Testis (tissue), 2 donors: ENCODE measurements at regions not wholly inside any gene's neighbourhood (a gene's known extent, or its start where the extent isn't known, plus 50 kb on each side); places are given as distances from the start of the nearest gene placed in this dataset.
A peak's percentile ranks its signal among the peaks of the same experiment; 100 is the strongest.

Experiments used
- DNase-seq: peaks from one replicate; pipeline ENCODE4 v3.0.0-alpha.2; 2019
- H3K27ac ChIP-seq, 2 donors: fragments of 200-600 bp; sonication (generic); one replicate each; pipeline ENCODE4 v1.5.1; 2019
- H3K27me3 ChIP-seq: fragments of 200-600 bp; sonication (generic); one replicate; pipeline ENCODE4 v1.5.1; 2019
- H3K36me3 ChIP-seq: fragments of 200-600 bp; sonication (generic); one replicate; pipeline ENCODE4 v1.5.1; 2017; ENCODE audit warnings: low read depth; ENCODE audit errors: missing control alignments
- H3K4me1 ChIP-seq: fragments of 200-600 bp; sonication (generic); one replicate; pipeline ENCODE4 v1.5.1; 2019
- H3K4me3 ChIP-seq, 2 donors: fragments of 200-600 bp; sonication (generic); one replicate each; pipeline ENCODE4 v1.5.1; 2017 to 2019
- H3K9me3 ChIP-seq: fragments of 200-600 bp; sonication (generic); one replicate; pipeline ENCODE4 v1.5.1; 2017
- CTCF ChIP-seq, 3 experiments: fragments of 450-650 bp in 2 of 3; fragments of 200-600 bp in 1 of 3; sonication (generic) in 1 of 3; IDR thresholded peaks; one replicate each; pipeline ENCODE4 v1.5.1; 2016 to 2019; ENCODE audit warnings: antibody characterized with exemption in 3 of 3, mild to moderate bottlenecking in 2 of 3, moderate library complexity in 1 of 3
- POLR2A ChIP-seq: fragments of 450-650 bp; IDR thresholded peaks from one replicate; pipeline ENCODE4 v1.6.1; 2017; ENCODE audit warnings: antibody characterized with exemption, mild to moderate bottlenecking, moderate library complexity
- WGBS, 2 donors: methylation state at CpG; one replicate each; pipeline ENCODE4 v1.1.5; 2018; 5-methylcytosine and 5-hydroxymethylcytosine counted together
- intact Hi-C: fragments of 100-400 bp; cut with DNase I; formaldehyde crosslinking; loops from one replicate; pipeline ENCODE4 v1.15.1; 2023; ENCODE audit warnings: low total_unique reads

GRCh38 chr11:129324533-129325175 is 51.0 kb upstream of the BARX2 start:
- Histone ChIP-seq H3K27me3 (no peaks in the 10 kb centered on the region), H3K9me3 (no peaks in the 10 kb centered on the region), H3K4me3 (no peak overlapping the region), H3K4me1 (no peaks in the 10 kb centered on the region), H3K36me3 (no peaks in the 10 kb centered on the region), H3K27ac (no peak overlapping the region)
- intact Hi-C loops, result loop anchor here (10.0 kb wide), 1 partner anchor 200 kb away; no protein-coding TSS in a partner anchor
- no peak for TF ChIP-seq POLR2A
- TF ChIP-seq CTCF (IDR thresholded peaks at IDR 0.05), result no peak
- WGBS, 2 donors, result 69 to 75% methylated on average over 8 to 10 of the region's 10 CpGs
- no peak for DNase-seq

DNA sequence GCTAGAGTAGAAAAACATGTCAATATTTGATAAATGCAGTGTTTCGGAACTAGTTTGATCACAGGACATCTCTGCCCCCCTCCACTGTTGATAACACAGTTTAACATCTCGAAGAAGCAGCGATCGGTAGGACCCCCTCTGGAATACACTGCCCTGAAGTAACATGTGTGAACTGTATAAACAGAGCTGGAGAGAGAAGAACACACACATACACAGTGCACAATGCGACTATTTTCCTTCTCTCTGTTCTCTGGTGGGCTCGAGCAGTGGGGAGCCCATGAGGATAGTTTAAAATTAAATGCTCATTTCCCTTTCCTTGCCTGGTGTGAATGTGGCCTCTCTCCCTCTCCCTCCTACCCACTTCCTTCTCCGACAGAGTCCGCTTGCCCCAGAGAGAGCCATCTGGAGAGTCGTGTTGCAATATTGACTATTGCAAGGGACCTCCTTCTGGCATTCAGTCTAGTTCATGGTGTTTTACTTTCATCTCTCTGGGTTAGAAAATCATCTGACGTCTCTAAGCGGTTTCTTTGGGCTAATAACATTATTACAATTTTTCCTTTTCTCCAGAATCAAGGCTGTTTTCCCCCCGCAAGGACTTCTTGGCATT is 51.6 kb upstream of the BARX2 start:
- H3K27ac ChIP-seq, result no peak overlapping the region
- intact Hi-C loops, result loop anchor here (10.0 kb wide), 1 partner anchor 199 kb away; no protein-coding TSS in a partner anchor

DNA sequence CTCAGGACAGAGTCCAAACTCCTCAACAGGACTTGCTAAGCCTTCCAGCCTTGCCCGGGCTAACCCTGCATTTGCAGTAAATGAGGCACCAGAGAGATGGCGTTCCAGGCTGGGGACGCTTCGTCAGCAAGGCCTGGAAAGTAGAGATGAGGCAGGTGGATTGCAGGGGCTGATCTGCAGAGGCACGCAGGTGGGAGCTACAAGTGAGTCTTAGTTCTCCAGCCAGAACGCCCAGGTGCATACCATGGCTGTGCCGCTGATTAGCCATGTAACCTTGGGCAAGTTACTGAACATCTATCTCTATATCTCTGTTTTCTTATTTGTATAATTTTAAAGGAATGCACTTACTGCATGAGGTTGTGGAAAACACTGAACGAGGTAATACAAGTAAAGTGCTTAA is 52.7 kb upstream of the BARX2 start:
- Histone ChIP-seq H3K27ac (no peak overlapping the region), H3K4me3 (no peak overlapping the region), H3K4me1 (no peaks in the 10 kb centered on the region), H3K36me3 (no peaks in the 10 kb centered on the region), H3K27me3 (no peaks in the 10 kb centered on the region), H3K9me3 (no peaks in the 10 kb centered on the region)
- DNase-seq, result no peak
- intact Hi-C loops, result loop anchor here (10.0 kb wide), 1 partner anchor 198 kb away; no protein-coding TSS in a partner anchor
- WGBS, 2 donors, result 89 to 92% methylated on average over 8 of the region's 8 CpGs
- no peak for TF ChIP-seq CTCF (IDR thresholded peaks at IDR 0.05)
- no peak for TF ChIP-seq POLR2A

More for the DNA sequence above, 51.6 kb upstream of the BARX2 start:
- no peak for TF ChIP-seq POLR2A
- Histone ChIP-seq H3K36me3 (no peaks in the 10 kb centered on the region), H3K9me3 (no peaks in the 10 kb centered on the region), H3K4me1 (no peaks in the 10 kb centered on the region), H3K4me3 (no peak overlapping the region), H3K27me3 (no peaks in the 10 kb centered on the region)
- peak; percentile 22 for DNase-seq
- 63 to 64% methylated on average over 12 of the region's 12 CpGs for WGBS, 2 donors

GRCh38 chr11:129321076-129321475 is 54.6 kb upstream of the BARX2 start:
- Histone ChIP-seq H3K36me3 (no peaks in the 10 kb centered on the region), H3K27me3 (no peaks in the 10 kb centered on the region), H3K4me3 (no peak overlapping the region), H3K9me3 (no peaks in the 10 kb centered on the region), H3K27ac (no peak overlapping the region), H3K4me1 (no peaks in the 10 kb centered on the region)
- intact Hi-C loops, result loop anchor here (10.0 kb wide), 1 partner anchor 196 kb away; no protein-coding TSS in a partner anchor
- no peak for DNase-seq
- WGBS, 2 donors, result 77 to 100% methylated on average over 2 of the region's 2 CpGs
- TF ChIP-seq CTCF (IDR thresholded peaks at IDR 0.05) (no peak), POLR2A (no peak)

GRCh38 chr11:129320494-129320893 is 55.2 kb upstream of the BARX2 start:
- no peaks in the 10 kb centered on the region for H3K27me3 ChIP-seq
- DNase-seq, result no peak
- H3K9me3 ChIP-seq, result no peaks in the 10 kb centered on the region
- intact Hi-C loops, result loop anchor here (10.0 kb wide), 1 partner anchor 196 kb away; no protein-coding TSS in a partner anchor
- H3K4me1 ChIP-seq, result no peaks in the 10 kb centered on the region
- 82 to 86% methylated on average over 6 of the region's 6 CpGs for WGBS, 2 donors
- no peak overlapping the region for H3K4me3 ChIP-seq
- TF ChIP-seq CTCF (IDR thresholded peaks at IDR 0.05) (no peak), POLR2A (no peak)
- H3K36me3 ChIP-seq, result no peaks in the 10 kb centered on the region
- H3K27ac ChIP-seq, result no peak overlapping the region
